Right lobe of liver (tissue), 4 donors: ENCODE measurements at regions not wholly inside any gene's neighbourhood (a gene's known extent, or its start where the extent isn't known, plus 50 kb on each side); places are given as distances from the start of the nearest gene placed in this dataset.

Source experiments
- POLR2A ChIP-seq: fragments of 450-650 bp; IDR thresholded peaks from one replicate; pipeline ENCODE4 v1.6.1; 2017; ENCODE audit warnings: antibody characterized with exemption, mild to moderate bottlenecking
- TF ChIP-seq, protein P1 (sequence below), 4 donors: fragments of 200-600 bp in 3 of 4; fragments of 450-650 bp in 1 of 4; IDR thresholded peaks; one replicate each; pipeline versions ENCODE4 v1.5.1 to v1.8.0; 2016 to 2022; ENCODE audit warnings: antibody characterized with exemption in 4 of 4, mild to moderate bottlenecking in 2 of 4
- donor health status: DM: no; HTN: no; CAD: no.
- donor health status: DM: no; HTN: no; CAD: no.
- donor health status: DM: no; HTN: yes; CAD: no.

- TF ChIP-seq, protein P1, sequence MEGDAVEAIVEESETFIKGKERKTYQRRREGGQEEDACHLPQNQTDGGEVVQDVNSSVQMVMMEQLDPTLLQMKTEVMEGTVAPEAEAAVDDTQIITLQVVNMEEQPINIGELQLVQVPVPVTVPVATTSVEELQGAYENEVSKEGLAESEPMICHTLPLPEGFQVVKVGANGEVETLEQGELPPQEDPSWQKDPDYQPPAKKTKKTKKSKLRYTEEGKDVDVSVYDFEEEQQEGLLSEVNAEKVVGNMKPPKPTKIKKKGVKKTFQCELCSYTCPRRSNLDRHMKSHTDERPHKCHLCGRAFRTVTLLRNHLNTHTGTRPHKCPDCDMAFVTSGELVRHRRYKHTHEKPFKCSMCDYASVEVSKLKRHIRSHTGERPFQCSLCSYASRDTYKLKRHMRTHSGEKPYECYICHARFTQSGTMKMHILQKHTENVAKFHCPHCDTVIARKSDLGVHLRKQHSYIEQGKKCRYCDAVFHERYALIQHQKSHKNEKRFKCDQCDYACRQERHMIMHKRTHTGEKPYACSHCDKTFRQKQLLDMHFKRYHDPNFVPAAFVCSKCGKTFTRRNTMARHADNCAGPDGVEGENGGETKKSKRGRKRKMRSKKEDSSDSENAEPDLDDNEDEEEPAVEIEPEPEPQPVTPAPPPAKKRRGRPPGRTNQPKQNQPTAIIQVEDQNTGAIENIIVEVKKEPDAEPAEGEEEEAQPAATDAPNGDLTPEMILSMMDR (IDR thresholded peaks at IDR 0.05) = no peak
- TF ChIP-seq POLR2A = no peak
Measured at GRCh38 chr5:2375291-2375690, 376.2 kb downstream of the IRX2 start.
